GM12874 (cell line): ENCODE measurements at regions not wholly inside any gene's neighbourhood (a gene's known extent, or its start where the extent isn't known, plus 50 kb on each side); places are given as distances from the start of the nearest gene placed in this dataset.

Experiments used
- TF ChIP-seq, protein P1 (sequence below): IDR thresholded peaks from 2 replicates; pipeline ENCODE4 v1.5.1; 2011; ENCODE audit warnings: low read depth, mild to moderate bottlenecking, control low read depth, low read length, moderate library complexity; ENCODE audit not compliant: insufficient read depth

DNA sequence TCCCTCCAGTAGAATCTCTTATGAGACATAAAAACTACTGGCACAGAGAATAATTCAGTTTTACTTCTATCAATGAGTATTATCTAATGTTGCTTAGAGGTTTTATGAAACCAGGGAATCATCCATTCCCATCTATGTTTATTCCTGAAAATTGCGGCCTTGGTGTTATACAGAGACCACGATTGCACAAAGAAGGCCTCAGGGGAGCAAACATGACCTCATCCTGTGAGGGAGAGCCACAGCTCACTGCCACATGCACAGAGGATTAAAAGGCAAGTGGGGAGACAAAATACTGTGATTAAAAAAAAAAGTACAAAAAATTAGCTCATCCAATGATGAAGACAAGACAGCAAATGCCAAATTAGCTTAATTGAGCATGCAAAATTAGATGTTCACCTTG is 111.8 kb upstream of the SLC35G4 start:
- TF ChIP-seq, protein P1, sequence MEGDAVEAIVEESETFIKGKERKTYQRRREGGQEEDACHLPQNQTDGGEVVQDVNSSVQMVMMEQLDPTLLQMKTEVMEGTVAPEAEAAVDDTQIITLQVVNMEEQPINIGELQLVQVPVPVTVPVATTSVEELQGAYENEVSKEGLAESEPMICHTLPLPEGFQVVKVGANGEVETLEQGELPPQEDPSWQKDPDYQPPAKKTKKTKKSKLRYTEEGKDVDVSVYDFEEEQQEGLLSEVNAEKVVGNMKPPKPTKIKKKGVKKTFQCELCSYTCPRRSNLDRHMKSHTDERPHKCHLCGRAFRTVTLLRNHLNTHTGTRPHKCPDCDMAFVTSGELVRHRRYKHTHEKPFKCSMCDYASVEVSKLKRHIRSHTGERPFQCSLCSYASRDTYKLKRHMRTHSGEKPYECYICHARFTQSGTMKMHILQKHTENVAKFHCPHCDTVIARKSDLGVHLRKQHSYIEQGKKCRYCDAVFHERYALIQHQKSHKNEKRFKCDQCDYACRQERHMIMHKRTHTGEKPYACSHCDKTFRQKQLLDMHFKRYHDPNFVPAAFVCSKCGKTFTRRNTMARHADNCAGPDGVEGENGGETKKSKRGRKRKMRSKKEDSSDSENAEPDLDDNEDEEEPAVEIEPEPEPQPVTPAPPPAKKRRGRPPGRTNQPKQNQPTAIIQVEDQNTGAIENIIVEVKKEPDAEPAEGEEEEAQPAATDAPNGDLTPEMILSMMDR = no peak

DNA sequence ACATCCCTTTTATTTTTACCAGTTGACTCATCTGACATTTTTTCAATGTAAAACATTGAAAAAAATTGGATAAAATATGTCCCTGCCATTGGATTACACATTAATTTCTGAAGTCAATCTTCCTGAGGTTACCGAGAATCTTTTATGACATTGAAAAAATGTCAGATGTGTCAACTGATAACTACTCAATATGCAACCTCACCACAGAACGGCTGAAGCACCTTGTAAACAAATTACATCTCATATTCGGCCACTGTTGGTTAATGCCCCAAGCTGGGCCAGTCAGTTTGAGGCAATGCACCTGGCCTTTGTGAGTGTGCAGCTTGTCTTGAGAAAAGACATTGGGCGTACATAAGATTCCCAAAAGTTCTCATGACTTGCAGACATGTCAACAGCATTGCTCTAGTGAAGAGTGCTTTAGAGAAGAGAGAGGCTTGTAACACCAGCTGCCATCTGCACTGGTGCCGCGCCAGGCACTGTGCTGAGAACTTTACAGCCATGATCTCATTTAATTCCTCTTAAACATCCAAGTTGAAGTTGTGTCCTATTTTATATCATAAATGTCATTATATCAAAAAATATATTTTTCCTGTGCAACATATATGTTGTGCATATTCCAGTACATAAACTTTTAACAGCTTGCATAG is 112.7 kb upstream of the SLC35G4 start:
- TF ChIP-seq, protein P1 = no peak

DNA sequence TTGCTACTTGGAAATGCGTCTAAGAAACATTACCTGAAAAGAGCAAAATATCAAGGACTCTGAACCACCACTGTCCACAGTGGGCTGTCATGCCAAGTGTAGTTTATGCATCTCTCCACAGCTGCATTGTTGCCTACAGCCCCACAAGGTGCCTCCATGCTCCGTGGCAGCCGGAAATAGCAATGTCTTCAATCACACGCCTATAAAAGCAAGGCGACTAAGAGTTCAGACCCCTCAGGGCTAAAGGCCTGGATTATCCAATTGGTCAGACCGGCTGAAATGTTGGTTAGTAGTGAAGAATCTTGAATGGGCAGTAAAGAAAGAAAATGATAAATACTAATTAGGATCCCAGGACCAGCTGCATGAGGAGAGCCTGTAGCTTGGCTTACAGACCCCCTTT is 114.0 kb upstream of the SLC35G4 start:
- TF ChIP-seq, protein P1 = no peak

DNA sequence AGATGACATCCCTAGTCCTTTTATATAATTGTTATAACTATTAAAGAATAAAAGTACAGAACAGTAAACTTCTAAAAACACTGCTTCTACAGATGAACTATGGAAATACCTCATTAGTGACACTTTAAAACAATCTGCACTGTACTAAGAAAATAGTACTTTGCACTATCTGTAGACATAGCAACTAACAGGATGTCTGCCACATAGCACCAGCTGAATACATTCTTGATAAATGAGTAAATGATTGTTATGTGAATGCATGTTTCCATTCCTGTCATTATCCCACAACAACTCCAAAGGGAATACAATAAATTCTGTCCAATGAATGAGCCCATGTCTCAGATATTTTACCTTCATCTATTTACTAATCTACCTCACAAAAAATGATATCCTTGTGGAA is 115.3 kb upstream of the SLC35G4 start:
- TF ChIP-seq, protein P1 = no peak

DNA sequence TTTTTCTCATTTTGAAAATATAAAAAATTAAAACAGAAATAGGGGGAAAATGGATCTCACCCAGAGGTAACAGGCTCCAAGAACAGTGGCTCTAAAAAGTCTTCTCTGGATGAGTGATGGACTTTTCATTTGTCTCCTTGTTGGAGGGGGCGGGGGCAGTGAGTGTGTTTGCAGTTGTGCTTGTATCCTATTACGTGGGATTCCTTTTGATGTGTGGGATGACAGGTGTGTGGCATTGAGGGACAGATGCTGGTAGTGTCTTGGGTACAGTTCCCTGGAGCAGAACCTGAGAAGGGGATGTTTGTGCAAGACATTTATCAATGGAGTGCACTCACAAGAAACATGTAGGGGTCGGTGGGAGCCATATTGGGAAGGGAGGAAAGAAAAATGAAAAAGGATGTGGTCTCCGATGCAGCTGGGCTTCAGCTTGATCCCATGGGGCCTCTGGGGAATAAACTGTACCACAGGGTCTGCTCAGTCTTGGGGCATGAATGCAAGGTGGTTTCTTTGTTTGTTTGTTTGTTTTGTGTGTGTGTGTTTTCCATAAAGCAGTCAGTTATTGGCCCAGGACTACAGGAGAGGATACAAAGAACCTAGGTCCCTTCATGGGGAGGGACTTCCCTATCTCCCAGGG is 120.0 kb upstream of the SLC35G4 start:
- TF ChIP-seq, protein P1 = no peak

DNA sequence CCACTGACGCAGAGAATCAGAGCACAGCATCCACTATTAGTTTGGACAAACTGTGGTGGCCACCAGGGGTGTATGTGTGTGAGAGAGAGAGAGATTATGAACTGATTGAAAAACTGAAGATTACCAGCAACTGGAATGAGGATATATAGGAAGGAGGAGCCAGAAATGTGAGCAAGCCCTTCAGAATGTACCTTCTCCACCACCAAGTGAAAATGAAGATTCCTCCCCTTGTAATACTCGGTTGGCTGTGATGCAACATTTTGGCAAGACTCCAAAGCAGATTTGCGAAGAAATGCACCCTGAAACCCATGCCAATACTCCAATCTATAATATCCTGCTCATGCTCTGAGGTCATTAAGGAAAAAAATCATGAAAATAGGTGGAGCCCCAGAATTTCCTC is 121.2 kb upstream of the SLC35G4 start:
- TF ChIP-seq, protein P1 = no peak

DNA sequence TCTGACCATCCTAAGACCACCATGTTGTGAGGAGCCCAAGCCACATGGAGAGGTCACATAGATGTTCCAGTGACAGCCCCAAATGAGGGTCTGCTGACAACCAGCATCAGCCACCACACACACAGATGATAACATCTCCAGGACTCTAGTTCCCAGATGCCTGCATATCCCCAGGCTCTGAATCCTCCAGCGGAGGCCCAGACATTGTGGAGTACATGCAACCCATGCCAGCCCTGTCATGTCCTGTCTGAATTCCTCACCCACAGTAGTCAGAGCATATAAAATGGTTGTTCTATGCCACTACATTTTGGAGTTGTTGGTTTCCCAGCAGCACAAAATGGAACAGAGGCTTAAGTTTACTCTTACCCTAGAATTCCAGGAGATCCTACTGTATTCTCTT is 122.0 kb upstream of the SLC35G4 start:
- TF ChIP-seq, protein P1 = no peak

DNA sequence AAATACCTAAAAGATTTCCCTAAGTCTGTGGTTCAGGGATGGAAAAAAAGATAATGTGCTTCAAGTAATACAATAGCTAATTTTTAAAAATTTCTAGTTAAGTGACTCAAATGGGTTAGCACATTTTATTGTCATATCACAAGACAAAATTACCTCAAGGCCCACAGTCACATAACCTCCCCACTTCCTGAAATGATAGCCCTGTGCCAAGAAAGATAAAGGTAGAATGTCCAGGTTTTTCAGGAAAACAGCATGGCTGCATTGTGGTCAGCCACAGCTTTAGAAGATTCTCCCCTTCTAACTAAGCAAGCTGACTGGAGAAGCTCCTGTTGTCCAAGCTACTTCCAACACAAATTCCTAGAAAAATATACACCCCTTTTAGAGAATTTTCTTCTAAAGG is 127.1 kb upstream of the SLC35G4 start:
- TF ChIP-seq, protein P1 = no peak
